ENCODE measurements at regions not wholly inside any gene's neighbourhood (a gene's known extent, or its start where the extent isn't known, plus 50 kb on each side); places are given as distances from the start of the nearest gene placed in this dataset.

DNA sequence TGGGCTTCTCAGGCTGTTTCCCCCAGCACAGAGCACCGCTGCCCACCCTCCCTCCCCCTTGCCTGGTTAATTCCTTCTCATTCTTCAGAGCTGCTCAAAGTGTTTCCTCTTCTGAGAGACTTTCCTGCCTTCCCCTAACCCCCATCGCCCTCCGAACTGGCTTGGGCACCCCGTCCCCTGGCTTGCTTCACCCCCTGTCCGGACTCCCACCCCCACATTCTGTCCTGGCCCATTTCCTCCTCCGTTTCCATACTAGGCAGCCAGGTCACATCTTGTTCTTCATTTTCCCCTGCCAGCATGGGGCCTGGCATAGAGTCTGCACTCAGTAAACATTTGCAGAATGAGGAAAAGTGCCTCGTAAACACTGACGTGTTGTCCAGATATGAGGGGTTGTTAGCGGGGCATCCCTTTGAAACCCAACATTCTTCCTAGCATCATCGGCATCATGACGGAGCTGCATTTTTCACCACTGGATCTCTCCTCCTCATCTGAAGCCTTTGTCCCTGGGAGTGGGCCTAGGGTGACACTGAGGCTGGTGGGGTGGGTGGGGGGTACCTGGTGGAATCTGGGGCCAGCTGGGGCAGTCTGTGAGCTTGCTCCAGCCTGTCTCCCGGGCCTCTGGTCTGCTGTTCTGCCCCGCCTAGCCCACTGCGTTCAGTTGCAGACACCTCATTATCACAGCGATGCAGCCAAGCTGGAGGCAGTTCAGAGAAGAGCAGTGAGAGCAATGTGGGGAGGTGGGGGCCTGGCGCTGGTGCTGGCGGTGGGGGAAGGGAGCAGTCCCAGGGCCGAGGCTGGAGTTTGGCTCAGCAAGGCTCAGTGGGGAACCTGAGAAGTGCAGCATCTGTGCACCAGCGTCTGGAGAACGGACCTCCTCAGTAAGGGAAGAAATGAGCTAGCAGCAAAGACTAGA lies 149.4 kb upstream of the PJA1 start:
- H3K9me3 ChIP-seq, result no peaks in the 10 kb centered on the region
- intact Hi-C loops (cut with DNase I; ENCODE audit: low total_unique reads) (no loop called here), in situ Hi-C loops (cut with MboI; ENCODE audit: low sequenced_read_pairs in 4 of 4) (no loop called here)
- H3K4me1 ChIP-seq, result no peaks in the 10 kb centered on the region
- no peaks in the 10 kb centered on the region for H3K36me3 ChIP-seq
- no peak for DNase-seq
- TF ChIP-seq, protein P1, sequence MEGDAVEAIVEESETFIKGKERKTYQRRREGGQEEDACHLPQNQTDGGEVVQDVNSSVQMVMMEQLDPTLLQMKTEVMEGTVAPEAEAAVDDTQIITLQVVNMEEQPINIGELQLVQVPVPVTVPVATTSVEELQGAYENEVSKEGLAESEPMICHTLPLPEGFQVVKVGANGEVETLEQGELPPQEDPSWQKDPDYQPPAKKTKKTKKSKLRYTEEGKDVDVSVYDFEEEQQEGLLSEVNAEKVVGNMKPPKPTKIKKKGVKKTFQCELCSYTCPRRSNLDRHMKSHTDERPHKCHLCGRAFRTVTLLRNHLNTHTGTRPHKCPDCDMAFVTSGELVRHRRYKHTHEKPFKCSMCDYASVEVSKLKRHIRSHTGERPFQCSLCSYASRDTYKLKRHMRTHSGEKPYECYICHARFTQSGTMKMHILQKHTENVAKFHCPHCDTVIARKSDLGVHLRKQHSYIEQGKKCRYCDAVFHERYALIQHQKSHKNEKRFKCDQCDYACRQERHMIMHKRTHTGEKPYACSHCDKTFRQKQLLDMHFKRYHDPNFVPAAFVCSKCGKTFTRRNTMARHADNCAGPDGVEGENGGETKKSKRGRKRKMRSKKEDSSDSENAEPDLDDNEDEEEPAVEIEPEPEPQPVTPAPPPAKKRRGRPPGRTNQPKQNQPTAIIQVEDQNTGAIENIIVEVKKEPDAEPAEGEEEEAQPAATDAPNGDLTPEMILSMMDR (IDR thresholded peaks at IDR 0.05 in 4 of 5, conservative IDR thresholded peaks at IDR 0.05 in 1 of 5), result no peak
- ATAC-seq, result no peak
- no peaks in the 10 kb centered on the region for H3K27me3 ChIP-seq
- H3K4me3 ChIP-seq, result no peak overlapping the region
- H3K27ac ChIP-seq, result no peak overlapping the region

DNA sequence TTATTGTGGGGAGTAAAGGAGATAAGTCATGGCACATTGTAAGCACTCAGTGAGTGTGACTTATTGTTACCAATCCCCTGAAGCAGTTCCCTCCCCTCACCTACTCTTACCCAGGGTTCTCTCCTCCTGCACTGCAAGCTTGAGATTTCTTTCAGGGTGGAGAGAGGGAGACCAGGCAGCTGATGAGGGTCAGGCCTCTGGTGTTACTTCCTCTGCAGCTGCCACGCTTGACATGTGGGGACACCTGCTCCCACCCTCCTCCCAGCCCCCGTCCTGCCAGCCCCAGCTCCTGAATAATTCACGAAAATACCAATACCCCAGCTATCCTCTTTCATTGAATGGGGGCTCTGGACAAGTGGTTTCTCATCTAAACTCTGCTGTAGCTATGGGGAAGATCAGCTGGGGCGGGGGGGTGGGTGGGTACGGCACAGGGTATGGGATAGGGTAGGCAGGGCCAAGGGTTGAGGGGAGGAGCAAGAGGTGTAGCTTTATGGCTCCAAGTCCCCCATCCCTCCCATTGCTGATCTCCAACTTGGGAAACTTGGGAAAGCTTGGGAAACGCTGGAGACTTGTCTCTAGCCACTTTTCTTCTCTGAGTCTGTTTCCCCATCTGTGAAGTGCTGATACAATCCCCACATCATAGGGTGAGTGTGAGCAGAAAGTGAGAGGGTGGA lies 148.5 kb upstream of the PJA1 start:
- intact Hi-C loops (cut with DNase I; ENCODE audit: low total_unique reads) (no loop called here), in situ Hi-C loops (cut with MboI; ENCODE audit: low sequenced_read_pairs in 4 of 4) (no loop called here)
- H3K4me3 ChIP-seq, result no peak overlapping the region
- no peaks in the 10 kb centered on the region for H3K4me1 ChIP-seq
- H3K9me3 ChIP-seq, result no peaks in the 10 kb centered on the region
- no peaks in the 10 kb centered on the region for H3K36me3 ChIP-seq
- no peaks in the 10 kb centered on the region for H3K27me3 ChIP-seq
- DNase-seq (no peak), ATAC-seq (no peak)
- H3K27ac ChIP-seq, result no peak overlapping the region
- no peak for TF ChIP-seq POLR2A (IDR thresholded peaks at IDR 0.05)
- TF ChIP-seq, protein P1 (IDR thresholded peaks at IDR 0.05 in 4 of 5, conservative IDR thresholded peaks at IDR 0.05 in 1 of 5), result no peak

DNA sequence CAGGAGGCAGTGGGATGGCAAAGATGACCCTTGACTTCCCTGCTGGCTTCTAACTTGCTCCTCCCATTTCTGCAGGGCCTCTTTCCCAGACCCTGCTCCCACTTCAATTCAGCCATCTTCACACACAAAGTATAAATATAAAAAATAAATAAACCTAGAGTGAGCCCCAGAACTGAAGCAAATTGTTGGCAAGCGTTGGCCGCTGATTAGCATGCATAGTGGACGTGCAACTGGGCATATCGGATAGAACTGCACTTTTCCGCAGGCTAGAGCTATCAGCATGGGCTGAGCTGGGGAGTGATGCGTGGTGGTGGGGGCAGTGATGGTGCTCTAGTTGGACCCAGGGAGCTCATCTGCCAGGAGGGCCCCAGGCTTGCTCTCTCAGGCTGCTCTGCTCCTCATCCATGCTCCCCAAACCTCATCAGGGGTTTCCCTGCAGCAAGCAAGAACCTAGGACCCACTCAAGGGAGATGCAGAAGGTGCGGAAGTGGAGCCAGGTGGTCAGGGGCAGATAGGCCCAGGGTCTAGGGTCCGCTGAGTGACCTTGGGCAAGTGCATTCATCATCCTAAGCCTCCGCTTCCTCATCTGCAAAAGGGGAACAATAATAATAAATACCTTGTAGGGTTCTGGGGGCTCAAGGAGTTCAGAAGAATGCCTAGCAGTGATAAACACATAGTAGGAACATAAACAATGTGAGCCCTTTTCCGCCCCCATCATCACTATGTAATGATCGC lies 146.8 kb upstream of the PJA1 start:
- no peak for ATAC-seq
- intact Hi-C loops (cut with DNase I; ENCODE audit: low total_unique reads), result no loop called here
- no peaks in the 10 kb centered on the region for H3K36me3 ChIP-seq
- H3K27ac ChIP-seq, result no peak overlapping the region
- H3K9me3 ChIP-seq, result no peaks in the 10 kb centered on the region
- H3K4me1 ChIP-seq, result no peaks in the 10 kb centered on the region
- TF ChIP-seq POLR2A (IDR thresholded peaks at IDR 0.05), result no peak
- TF ChIP-seq, protein P1 (IDR thresholded peaks at IDR 0.05 in 4 of 5, conservative IDR thresholded peaks at IDR 0.05 in 1 of 5), result no peak
- no peak overlapping the region for H3K4me3 ChIP-seq
- in situ Hi-C loops (cut with MboI; ENCODE audit: low sequenced_read_pairs in 4 of 4), result no loop called here
- DNase-seq, result no peak
- no peaks in the 10 kb centered on the region for H3K27me3 ChIP-seq

DNA sequence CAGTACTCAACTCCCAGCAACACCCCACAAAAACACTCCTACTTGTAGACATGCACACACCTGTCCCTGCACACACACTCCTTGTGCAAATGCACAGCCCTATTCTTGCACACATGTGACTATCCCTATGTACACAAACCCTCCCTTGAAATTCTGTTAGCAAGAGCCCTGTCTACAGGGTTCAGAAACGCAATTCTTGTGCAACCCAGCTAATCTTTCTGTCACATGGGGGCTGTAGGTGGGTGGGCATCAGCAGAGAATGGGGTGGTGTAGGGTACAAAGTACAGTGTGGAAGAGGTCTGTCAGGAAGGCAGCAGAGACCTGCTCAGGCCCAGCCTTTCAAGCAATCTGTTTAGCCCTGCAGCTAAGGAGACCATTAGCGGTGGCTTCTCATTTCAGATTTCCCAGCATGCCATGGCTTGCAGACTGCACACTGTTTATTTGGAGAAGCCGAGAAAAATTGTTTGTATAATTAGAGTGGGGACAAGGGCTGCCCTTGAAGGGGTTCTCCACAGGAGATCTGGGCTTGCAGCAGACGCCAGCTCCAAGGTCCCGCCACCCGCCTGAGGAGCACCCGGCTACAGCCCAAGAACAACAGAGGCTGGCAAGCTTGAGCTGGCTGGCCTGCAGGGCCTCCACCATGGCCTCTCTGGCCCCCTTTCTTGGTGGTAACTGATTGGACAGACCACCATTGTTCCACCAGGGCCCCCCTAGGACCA lies 144.0 kb upstream of the PJA1 start:
- in situ Hi-C loops (cut with MboI; ENCODE audit: low sequenced_read_pairs in 4 of 4) (no loop called here), intact Hi-C loops (cut with DNase I; ENCODE audit: low total_unique reads) (no loop called here)
- no peak for DNase-seq
- no peak for ATAC-seq
- Histone ChIP-seq H3K27ac (no peak overlapping the region), H3K4me1 (no peaks in the 10 kb centered on the region), H3K4me3 (no peak overlapping the region), H3K27me3 (peaks cover 0 to 9% (median 7%) of the 10 kb centered on the region in 3 donors), H3K36me3 (no peaks in the 10 kb centered on the region), H3K9me3 (no peaks in the 10 kb centered on the region)
- TF ChIP-seq, protein P1 (IDR thresholded peaks at IDR 0.05 in 4 of 5, conservative IDR thresholded peaks at IDR 0.05 in 1 of 5), result no peak
- no peak for TF ChIP-seq POLR2A (IDR thresholded peaks at IDR 0.05)

All from gastrocnemius medialis (tissue), 4 donors.